ENCODE measurements at regions not wholly inside any gene's neighbourhood (a gene's known extent, or its start where the extent isn't known, plus 50 kb on each side); places are given as distances from the start of the nearest gene placed in this dataset.

DNA sequence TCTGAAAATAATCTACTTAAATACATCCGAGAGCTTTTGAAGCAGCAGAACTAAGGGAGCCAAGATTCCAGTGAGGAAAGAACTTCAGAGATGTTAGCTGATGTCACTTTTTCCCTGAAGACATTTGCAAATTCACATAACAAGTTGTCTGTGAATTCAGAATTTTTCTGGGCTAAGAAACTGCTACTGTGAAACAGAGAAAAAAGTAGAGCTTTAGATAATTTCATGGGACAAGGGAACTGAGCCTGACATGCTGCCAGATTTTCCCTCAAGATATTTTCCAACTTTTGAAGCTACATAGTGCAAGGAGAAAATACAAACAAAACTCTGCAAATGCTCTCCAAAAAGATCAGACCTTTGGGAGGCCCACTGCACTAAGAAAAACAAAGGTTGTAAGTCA lies 484.2 kb downstream of the ANKRD7 start:
- TF ChIP-seq PAX5 (IDR thresholded peaks at IDR 0.05; ENCODE audit: insufficient read depth, low read length, severe bottlenecking) (no peak), POLR2AphosphoS5 (IDR thresholded peaks at IDR 0.05; ENCODE audit: low read depth, low read length) (no peak), SPI1 (IDR thresholded peaks at IDR 0.05; ENCODE audit: low read depth, low read length) (no peak), POLR2A (IDR thresholded peaks at IDR 0.05; ENCODE audit: low read depth, low read length) (no peak), POU2F2 (IDR thresholded peaks at IDR 0.05; ENCODE audit: low read depth, low read length) (no peak), TAF1 (IDR thresholded peaks at IDR 0.05; ENCODE audit: low read depth, low read length) (no peak)
- FAIRE-seq (no peak), DNase-seq (ENCODE audit: insufficient read length, low spot score) (no peak)

GRCh38 chr7:118711688-118712087 lies 487.2 kb downstream of the ANKRD7 start:
- DNase-seq (ENCODE audit: insufficient read length, low spot score), result no peak
- no peak for FAIRE-seq
- no peak for TF ChIP-seq PAX5 (IDR thresholded peaks at IDR 0.05; ENCODE audit: insufficient read depth, low read length, severe bottlenecking)
- no peak for TF ChIP-seq TAF1 (IDR thresholded peaks at IDR 0.05; ENCODE audit: low read depth, low read length)
- no peak for TF ChIP-seq POLR2A (IDR thresholded peaks at IDR 0.05; ENCODE audit: low read depth, low read length)
- TF ChIP-seq POU2F2 (IDR thresholded peaks at IDR 0.05; ENCODE audit: low read depth, low read length), result no peak
- TF ChIP-seq POLR2AphosphoS5 (IDR thresholded peaks at IDR 0.05; ENCODE audit: low read depth, low read length), result no peak
- no peak for TF ChIP-seq SPI1 (IDR thresholded peaks at IDR 0.05; ENCODE audit: low read depth, low read length)

DNA sequence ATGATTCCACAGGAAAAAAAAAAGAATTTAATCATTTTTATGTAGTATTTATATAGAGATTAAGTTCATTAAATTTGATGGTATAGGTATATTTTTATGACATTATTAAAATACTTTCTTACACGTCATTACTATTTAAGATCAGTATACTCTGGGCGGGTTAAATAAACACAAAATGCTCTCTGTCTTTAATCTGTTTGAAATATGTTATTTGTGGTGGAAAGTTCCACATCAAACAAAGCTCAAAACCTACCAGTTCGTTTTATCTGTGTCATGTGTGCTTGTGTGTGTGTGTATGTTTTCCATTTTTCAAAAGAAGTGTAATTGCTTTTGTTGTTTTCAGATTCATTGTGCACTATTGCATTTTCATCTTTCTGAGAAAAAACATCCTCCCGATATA lies 488.5 kb downstream of the ANKRD7 start:
- DNase-seq (ENCODE audit: insufficient read length, low spot score) (no peak), FAIRE-seq (no peak)
- TF ChIP-seq TAF1 (IDR thresholded peaks at IDR 0.05; ENCODE audit: low read depth, low read length), result no peak
- TF ChIP-seq SPI1 (IDR thresholded peaks at IDR 0.05; ENCODE audit: low read depth, low read length), result no peak
- TF ChIP-seq POLR2A (IDR thresholded peaks at IDR 0.05; ENCODE audit: low read depth, low read length), result no peak
- TF ChIP-seq POLR2AphosphoS5 (IDR thresholded peaks at IDR 0.05; ENCODE audit: low read depth, low read length), result no peak
- TF ChIP-seq POU2F2 (IDR thresholded peaks at IDR 0.05; ENCODE audit: low read depth, low read length), result no peak
- TF ChIP-seq PAX5 (IDR thresholded peaks at IDR 0.05; ENCODE audit: insufficient read depth, low read length, severe bottlenecking), result no peak

- FAIRE-seq, result no peak
- no peak for DNase-seq (ENCODE audit: insufficient read length, low spot score)
- TF ChIP-seq SPI1 (IDR thresholded peaks at IDR 0.05; ENCODE audit: low read depth, low read length) (no peak), PAX5 (IDR thresholded peaks at IDR 0.05; ENCODE audit: insufficient read depth, low read length, severe bottlenecking) (no peak), POU2F2 (IDR thresholded peaks at IDR 0.05; ENCODE audit: low read depth, low read length) (no peak), TAF1 (IDR thresholded peaks at IDR 0.05; ENCODE audit: low read depth, low read length) (no peak), POLR2AphosphoS5 (IDR thresholded peaks at IDR 0.05; ENCODE audit: low read depth, low read length) (no peak), POLR2A (IDR thresholded peaks at IDR 0.05; ENCODE audit: low read depth, low read length) (no peak)
These were observed 496.1 kb downstream of the ANKRD7 start for GRCh38 chr7:118720632-118721031.

DNA sequence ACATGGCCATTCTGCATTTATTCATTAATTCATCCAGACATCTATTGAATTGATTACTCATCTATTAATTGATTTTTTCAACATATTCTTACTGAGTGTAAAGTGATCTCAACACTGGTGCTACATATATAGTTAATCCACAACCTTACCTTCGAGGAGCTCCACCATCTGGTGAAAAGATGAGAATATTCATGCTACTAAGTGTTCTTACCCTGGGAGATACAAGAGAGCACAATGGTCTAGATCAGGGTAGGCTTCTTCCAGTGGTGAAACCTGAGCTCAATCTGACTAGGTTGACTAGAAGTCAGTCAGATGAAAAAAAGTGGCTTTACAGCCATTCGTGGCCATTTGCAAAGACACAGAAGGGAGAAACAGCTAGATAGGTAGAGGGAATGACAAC lies 507.4 kb downstream of the ANKRD7 start:
- TF ChIP-seq SPI1 (IDR thresholded peaks at IDR 0.05; ENCODE audit: low read depth, low read length) (no peak), PAX5 (IDR thresholded peaks at IDR 0.05; ENCODE audit: insufficient read depth, low read length, severe bottlenecking) (no peak), POU2F2 (IDR thresholded peaks at IDR 0.05; ENCODE audit: low read depth, low read length) (no peak), TAF1 (IDR thresholded peaks at IDR 0.05; ENCODE audit: low read depth, low read length) (no peak), POLR2AphosphoS5 (IDR thresholded peaks at IDR 0.05; ENCODE audit: low read depth, low read length) (no peak), POLR2A (IDR thresholded peaks at IDR 0.05; ENCODE audit: low read depth, low read length) (no peak)
- DNase-seq (ENCODE audit: insufficient read length, low spot score), result no peak
- FAIRE-seq, result no peak

GRCh38 chr7:118734541-118734940 lies 510.0 kb downstream of the ANKRD7 start:
- DNase-seq (ENCODE audit: insufficient read length, low spot score) (no peak), FAIRE-seq (no peak)
- TF ChIP-seq SPI1 (IDR thresholded peaks at IDR 0.05; ENCODE audit: low read depth, low read length), result no peak
- no peak for TF ChIP-seq POLR2A (IDR thresholded peaks at IDR 0.05; ENCODE audit: low read depth, low read length)
- no peak for TF ChIP-seq PAX5 (IDR thresholded peaks at IDR 0.05; ENCODE audit: insufficient read depth, low read length, severe bottlenecking)
- TF ChIP-seq TAF1 (IDR thresholded peaks at IDR 0.05; ENCODE audit: low read depth, low read length), result no peak
- TF ChIP-seq POLR2AphosphoS5 (IDR thresholded peaks at IDR 0.05; ENCODE audit: low read depth, low read length), result no peak
- no peak for TF ChIP-seq POU2F2 (IDR thresholded peaks at IDR 0.05; ENCODE audit: low read depth, low read length)

DNA sequence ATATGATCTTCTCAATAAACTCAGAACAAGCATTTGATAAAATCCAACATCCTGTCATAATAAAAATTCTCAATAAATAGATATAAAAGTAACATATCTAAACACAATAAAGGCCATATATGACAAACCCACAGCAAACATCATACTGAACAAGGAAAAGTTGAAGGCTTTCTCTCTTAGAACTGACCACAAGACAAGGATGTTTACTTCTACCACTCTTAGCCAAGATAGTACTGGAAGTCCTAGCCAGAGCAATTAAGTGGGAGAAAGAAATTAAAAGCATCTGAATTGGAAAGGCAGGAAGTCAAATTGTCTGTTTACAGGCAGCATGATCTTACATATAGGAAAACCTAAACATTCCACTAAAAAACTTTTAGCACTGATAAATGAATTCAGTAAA lies 510.9 kb downstream of the ANKRD7 start:
- DNase-seq (ENCODE audit: insufficient read length, low spot score), result no peak

GRCh38 chr7:118737935-118738334 lies 513.4 kb downstream of the ANKRD7 start:
- DNase-seq (ENCODE audit: insufficient read length, low spot score) (no peak), FAIRE-seq (no peak)
- no peak for TF ChIP-seq POLR2AphosphoS5 (IDR thresholded peaks at IDR 0.05; ENCODE audit: low read depth, low read length)

More for the DNA sequence above, 510.9 kb downstream of the ANKRD7 start:
- no peak for TF ChIP-seq POLR2A (IDR thresholded peaks at IDR 0.05; ENCODE audit: low read depth, low read length)
- no peak for TF ChIP-seq POU2F2 (IDR thresholded peaks at IDR 0.05; ENCODE audit: low read depth, low read length)
- no peak for TF ChIP-seq TAF1 (IDR thresholded peaks at IDR 0.05; ENCODE audit: low read depth, low read length)
- no peak for TF ChIP-seq SPI1 (IDR thresholded peaks at IDR 0.05; ENCODE audit: low read depth, low read length)
- TF ChIP-seq POLR2AphosphoS5 (IDR thresholded peaks at IDR 0.05; ENCODE audit: low read depth, low read length), result no peak
- no peak for TF ChIP-seq PAX5 (IDR thresholded peaks at IDR 0.05; ENCODE audit: insufficient read depth, low read length, severe bottlenecking)
- FAIRE-seq, result no peak

GRCh38 chr7:118745927-118746326 lies 521.4 kb downstream of the ANKRD7 start:
- no peak for TF ChIP-seq SPI1 (IDR thresholded peaks at IDR 0.05; ENCODE audit: low read depth, low read length)
- no peak for FAIRE-seq
- no peak for DNase-seq (ENCODE audit: insufficient read length, low spot score)

DNA sequence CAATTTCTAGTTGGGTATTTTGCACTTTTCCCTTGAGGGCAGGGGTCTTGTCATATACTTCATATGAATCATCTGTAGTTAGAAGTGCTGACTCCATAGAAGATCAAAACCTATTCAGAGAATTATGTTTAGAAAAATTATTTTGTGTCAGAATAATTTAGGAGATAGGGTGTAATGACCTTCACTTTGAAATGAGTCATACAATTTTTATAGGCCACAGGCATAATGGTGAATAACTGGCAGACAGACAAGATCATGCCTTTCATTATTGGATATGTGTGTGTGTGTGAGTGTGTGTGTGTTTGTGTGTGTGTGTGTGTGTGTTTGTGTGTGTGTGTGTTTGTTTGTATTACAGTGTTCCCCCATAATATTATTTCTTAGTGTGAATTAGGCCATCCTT lies 523.0 kb downstream of the ANKRD7 start:
- FAIRE-seq (no peak), DNase-seq (ENCODE audit: insufficient read length, low spot score) (no peak)
- TF ChIP-seq POU2F2 (IDR thresholded peaks at IDR 0.05; ENCODE audit: low read depth, low read length) (no peak), POLR2A (IDR thresholded peaks at IDR 0.05; ENCODE audit: low read depth, low read length) (no peak), TAF1 (IDR thresholded peaks at IDR 0.05; ENCODE audit: low read depth, low read length) (no peak), POLR2AphosphoS5 (IDR thresholded peaks at IDR 0.05; ENCODE audit: low read depth, low read length) (no peak), PAX5 (IDR thresholded peaks at IDR 0.05; ENCODE audit: insufficient read depth, low read length, severe bottlenecking) (no peak), SPI1 (IDR thresholded peaks at IDR 0.05; ENCODE audit: low read depth, low read length) (no peak)
